DOHH2 (cell line): ENCODE measurements at regions not wholly inside any gene's neighbourhood (a gene's known extent, or its start where the extent isn't known, plus 50 kb on each side); places are given as distances from the start of the nearest gene placed in this dataset.

ENCODE experiments used
- EZH2phosphoT487 ChIP-seq: fragments of 200-600 bp; sonication (generic); IDR thresholded peaks from 2 replicates; pipeline ENCODE4 v1.6.1; 2017; ENCODE audit warnings: borderline replicate concordance, mild to moderate bottlenecking, antibody characterized with exemption, low read length, moderate library complexity, mixed read lengths
- TF ChIP-seq, protein P1 (sequence below): fragments of 200-600 bp; sonication (generic); IDR thresholded peaks from one replicate; pipeline ENCODE4 v1.5.1; 2014; ENCODE audit warnings: antibody characterized with exemption, mild to moderate bottlenecking, low read depth, low read length; ENCODE audit not compliant: poor library complexity, severe bottlenecking

DNA sequence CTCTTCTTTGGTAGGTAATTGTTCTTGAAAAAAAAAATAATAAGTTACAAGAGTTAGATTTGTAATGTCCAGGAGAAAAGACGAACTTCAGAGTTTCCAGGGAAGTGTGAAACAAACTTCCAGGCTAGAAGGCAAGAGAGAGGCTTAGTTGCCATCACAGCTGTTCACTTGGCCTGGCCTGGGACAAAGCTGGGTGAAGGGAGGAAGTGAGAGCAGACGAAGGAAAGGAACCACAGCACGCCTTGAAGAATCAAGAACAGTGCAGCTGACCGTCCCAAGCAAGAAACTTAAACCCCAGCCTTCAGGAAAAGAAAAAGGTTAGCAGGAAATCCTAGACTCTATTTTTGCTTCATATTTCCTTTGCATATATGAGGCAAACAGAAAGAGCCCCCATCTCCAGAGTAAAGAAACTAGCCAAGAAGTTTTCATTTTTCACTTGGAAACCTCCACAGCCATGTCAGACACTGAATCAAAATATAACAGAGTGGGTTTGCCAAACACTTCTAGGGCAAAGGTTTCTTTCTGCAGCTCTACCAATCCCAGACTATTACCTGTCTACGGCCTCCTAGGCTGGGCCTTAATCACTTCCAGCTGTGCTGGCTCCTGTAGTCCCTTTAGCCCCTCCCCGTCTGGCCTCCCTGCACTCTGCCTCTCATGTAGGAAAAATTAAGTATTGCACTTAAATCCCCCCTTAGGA, 209.6 kb downstream of the SPATA18 start:
- TF ChIP-seq, protein P1, sequence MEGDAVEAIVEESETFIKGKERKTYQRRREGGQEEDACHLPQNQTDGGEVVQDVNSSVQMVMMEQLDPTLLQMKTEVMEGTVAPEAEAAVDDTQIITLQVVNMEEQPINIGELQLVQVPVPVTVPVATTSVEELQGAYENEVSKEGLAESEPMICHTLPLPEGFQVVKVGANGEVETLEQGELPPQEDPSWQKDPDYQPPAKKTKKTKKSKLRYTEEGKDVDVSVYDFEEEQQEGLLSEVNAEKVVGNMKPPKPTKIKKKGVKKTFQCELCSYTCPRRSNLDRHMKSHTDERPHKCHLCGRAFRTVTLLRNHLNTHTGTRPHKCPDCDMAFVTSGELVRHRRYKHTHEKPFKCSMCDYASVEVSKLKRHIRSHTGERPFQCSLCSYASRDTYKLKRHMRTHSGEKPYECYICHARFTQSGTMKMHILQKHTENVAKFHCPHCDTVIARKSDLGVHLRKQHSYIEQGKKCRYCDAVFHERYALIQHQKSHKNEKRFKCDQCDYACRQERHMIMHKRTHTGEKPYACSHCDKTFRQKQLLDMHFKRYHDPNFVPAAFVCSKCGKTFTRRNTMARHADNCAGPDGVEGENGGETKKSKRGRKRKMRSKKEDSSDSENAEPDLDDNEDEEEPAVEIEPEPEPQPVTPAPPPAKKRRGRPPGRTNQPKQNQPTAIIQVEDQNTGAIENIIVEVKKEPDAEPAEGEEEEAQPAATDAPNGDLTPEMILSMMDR, result no peak
- TF ChIP-seq EZH2phosphoT487, result no peak
